PFSK-1 (cell line): ENCODE measurements at regions not wholly inside any gene's neighbourhood (a gene's known extent, or its start where the extent isn't known, plus 50 kb on each side); places are given as distances from the start of the nearest gene placed in this dataset.

ENCODE experiments used
- FOXP2 ChIP-seq: optimal IDR thresholded peaks from 2 replicates; pipeline ENCODE3; 2011; ENCODE audit warnings: borderline replicate concordance, control low read depth, inconsistent platforms; ENCODE audit not compliant: insufficient read depth; ENCODE audit errors: extremely low read length, extremely low read depth
- POLR2AphosphoS5 ChIP-seq: IDR thresholded peaks from 2 replicates; pipeline ENCODE4 v1.6.1; 2012; ENCODE audit warnings: low read depth, mild to moderate bottlenecking, control low read depth, low read length, moderate library complexity
- REST ChIP-seq, 2 experiments: IDR thresholded peaks; 2 replicates each; pipeline versions ENCODE4 v1.6.1 to v1.8.0; 2011 to 2012; ENCODE audit warnings: low read depth in 2 of 2, low read length in 2 of 2, control low read depth in 1 of 2, inconsistent platforms in 1 of 2, mild to moderate bottlenecking in 1 of 2, moderate library complexity in 1 of 2; ENCODE audit not compliant: insufficient read depth in 1 of 2
- SIN3A ChIP-seq: IDR thresholded peaks from 2 replicates; pipeline ENCODE4 v1.6.1; 2012; ENCODE audit warnings: mild to moderate bottlenecking, low read length, moderate library complexity, borderline replicate concordance; ENCODE audit not compliant: insufficient read depth

- TF ChIP-seq POLR2AphosphoS5 (0 out of 2 replicates have a peak, but pooled peaks have one; percentile 30), SIN3A (peak; percentile 76; the same call in 1 of the 2 replicates), FOXP2 (peak; percentile 27), REST (IDR thresholded peaks at IDR 0.05; ENCODE audit: insufficient read depth in 1 of 2, low read depth in 2 of 2, low read length in 2 of 2) (peak in 1 of 2 experiments; percentile 74; a peak in 1 of 4 replicates)
These were observed 608.3 kb upstream of the CITED2 start for GRCh38 chr6:139982652-139983295.
